ENCODE measurements at regions not wholly inside any gene's neighbourhood (a gene's known extent, or its start where the extent isn't known, plus 50 kb on each side); places are given as distances from the start of the nearest gene placed in this dataset.

DNA sequence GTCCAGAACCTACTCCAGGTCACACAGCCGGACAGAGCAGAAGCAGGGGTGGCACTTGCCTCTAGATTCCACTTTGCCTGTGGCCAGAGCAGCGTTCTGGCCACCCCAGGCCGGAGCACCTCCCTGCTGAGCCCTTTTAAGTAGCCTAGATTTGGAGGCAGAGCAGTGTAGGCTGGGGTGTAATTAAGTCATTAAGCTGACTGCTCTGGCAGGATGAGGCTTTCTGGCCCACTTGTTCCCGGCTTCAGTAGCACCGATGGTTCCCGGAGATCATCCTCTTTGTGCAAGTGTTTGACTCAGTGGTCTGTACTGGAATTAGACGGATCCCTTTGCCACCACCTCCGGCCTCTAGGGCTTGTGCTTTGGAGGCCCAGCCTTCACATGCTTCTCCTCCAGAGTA, 281.9 kb upstream of the ANKRD55 start:
- no peaks in the 10 kb centered on the region for H3K9me3 ChIP-seq (ENCODE audit: low read depth)
- no peak for DNase-seq (ENCODE audit: low read depth in 1 of 2, low spot score in 1 of 2)
- H3K27me3 ChIP-seq = no peaks in the 10 kb centered on the region
- H3K4me1 ChIP-seq (ENCODE audit: low read depth) = peaks cover 17% of the 10 kb centered on the region
- H3K27ac ChIP-seq = no peak overlapping the region
- TF ChIP-seq, protein P1, sequence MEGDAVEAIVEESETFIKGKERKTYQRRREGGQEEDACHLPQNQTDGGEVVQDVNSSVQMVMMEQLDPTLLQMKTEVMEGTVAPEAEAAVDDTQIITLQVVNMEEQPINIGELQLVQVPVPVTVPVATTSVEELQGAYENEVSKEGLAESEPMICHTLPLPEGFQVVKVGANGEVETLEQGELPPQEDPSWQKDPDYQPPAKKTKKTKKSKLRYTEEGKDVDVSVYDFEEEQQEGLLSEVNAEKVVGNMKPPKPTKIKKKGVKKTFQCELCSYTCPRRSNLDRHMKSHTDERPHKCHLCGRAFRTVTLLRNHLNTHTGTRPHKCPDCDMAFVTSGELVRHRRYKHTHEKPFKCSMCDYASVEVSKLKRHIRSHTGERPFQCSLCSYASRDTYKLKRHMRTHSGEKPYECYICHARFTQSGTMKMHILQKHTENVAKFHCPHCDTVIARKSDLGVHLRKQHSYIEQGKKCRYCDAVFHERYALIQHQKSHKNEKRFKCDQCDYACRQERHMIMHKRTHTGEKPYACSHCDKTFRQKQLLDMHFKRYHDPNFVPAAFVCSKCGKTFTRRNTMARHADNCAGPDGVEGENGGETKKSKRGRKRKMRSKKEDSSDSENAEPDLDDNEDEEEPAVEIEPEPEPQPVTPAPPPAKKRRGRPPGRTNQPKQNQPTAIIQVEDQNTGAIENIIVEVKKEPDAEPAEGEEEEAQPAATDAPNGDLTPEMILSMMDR (IDR thresholded peaks at IDR 0.05; ENCODE audit: low read depth, low read length) = no peak
- H3K36me3 ChIP-seq = no peaks in the 10 kb centered on the region
- H3K4me3 ChIP-seq = no peak overlapping the region

DNA sequence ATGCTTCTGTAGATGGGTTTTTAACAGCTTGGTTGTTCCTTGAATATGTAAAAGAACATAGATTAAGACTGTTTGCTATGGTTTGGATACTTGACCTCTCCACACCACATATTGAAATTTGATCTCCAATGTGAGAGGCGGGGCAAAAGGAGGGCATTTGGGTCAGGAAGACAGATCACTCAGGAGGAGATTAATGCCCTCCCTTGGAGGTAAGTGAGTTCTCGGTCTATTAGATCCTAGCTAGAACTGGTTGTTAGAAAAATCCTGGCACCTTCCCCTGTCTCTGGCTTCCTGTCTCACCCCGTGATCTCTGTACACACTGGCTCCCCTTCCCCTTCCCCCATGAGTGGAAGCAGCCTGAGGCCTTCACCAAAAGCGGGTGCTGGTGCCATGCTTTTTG, 281.1 kb upstream of the ANKRD55 start:
- H3K4me1 ChIP-seq (ENCODE audit: low read depth) = peaks cover 17% of the 10 kb centered on the region
- TF ChIP-seq, protein P1 (IDR thresholded peaks at IDR 0.05; ENCODE audit: low read depth, low read length) = no peak
- H3K36me3 ChIP-seq = no peaks in the 10 kb centered on the region
- H3K4me3 ChIP-seq = no peak overlapping the region
- no peaks in the 10 kb centered on the region for H3K27me3 ChIP-seq
- DNase-seq (ENCODE audit: low read depth in 1 of 2, low spot score in 1 of 2) = peak in 1 of 2 donors; percentile 35
- H3K9me3 ChIP-seq (ENCODE audit: low read depth) = no peaks in the 10 kb centered on the region
- H3K27ac ChIP-seq = no peak overlapping the region

DNA sequence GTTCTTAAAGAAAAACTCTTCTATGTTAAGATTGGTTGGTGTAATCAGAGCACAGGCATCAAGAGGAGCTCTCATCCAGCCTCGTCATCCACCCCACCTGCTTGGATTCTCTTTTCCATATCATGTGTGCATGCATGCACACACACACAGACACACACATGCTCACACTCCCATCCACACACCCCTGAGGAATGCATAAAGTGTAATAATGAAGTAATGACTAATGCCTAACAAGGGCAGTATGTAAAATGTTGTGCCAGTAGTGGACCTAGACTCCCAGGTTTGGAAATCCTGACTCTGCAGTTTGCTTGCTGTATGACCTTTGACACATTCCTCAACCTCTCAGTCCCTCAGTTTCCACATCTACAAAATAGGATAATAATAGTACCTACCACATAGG, 280.0 kb upstream of the ANKRD55 start:
- no peaks in the 10 kb centered on the region for H3K27me3 ChIP-seq
- TF ChIP-seq, protein P1 (IDR thresholded peaks at IDR 0.05; ENCODE audit: low read depth, low read length) = no peak
- H3K36me3 ChIP-seq = no peaks in the 10 kb centered on the region

DNA sequence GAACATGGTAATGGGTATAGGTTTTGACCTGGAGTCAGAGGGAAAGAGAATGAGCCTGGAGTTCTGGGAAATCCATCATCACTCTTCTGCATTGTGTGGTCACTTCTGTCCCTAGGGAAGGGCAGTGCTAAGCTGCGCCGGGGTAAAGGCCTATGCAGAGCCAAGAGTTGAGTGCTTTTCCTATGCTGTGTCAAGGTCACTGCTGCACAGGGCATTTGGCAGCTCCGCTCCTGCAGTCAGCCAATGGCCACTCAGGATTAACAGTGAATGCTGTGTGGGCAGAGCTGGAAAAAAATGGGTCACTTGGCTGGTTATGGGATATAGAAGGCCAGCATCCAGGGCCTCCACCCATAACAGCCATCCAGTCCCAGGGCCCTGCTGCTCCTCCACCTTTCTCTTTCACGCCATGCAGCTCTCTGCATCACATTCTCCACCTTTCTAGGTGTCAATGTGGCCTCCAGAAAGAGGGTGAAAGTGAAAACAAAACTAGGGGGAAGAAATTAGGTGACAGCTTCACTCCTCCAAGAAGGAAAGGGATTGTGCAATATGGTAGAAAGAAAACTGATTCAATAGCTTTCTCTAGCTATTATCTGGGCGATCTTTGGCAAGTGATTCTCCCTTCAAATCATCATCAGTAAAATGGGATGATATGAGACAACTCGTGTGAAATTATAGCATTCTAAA, 279.3 kb upstream of the ANKRD55 start:
- Histone ChIP-seq H3K36me3 (no peaks in the 10 kb centered on the region), H3K4me1 (ENCODE audit: low read depth) (peaks cover 17% of the 10 kb centered on the region), H3K27ac (no peak overlapping the region), H3K9me3 (ENCODE audit: low read depth) (no peaks in the 10 kb centered on the region), H3K4me3 (no peak overlapping the region), H3K27me3 (no peaks in the 10 kb centered on the region)
- TF ChIP-seq, protein P1 (IDR thresholded peaks at IDR 0.05; ENCODE audit: low read depth, low read length) = no peak
- peak in 1 of 2 donors; percentile 18 for DNase-seq (ENCODE audit: low read depth in 1 of 2, low spot score in 1 of 2)

More for the DNA sequence above, 280.0 kb upstream of the ANKRD55 start:
- no peak overlapping the region for H3K27ac ChIP-seq
- H3K9me3 ChIP-seq (ENCODE audit: low read depth) = no peaks in the 10 kb centered on the region
- no peak overlapping the region for H3K4me3 ChIP-seq
- H3K4me1 ChIP-seq (ENCODE audit: low read depth) = peaks cover 17% of the 10 kb centered on the region
- DNase-seq (ENCODE audit: low read depth in 1 of 2, low spot score in 1 of 2) = no peak

DNA sequence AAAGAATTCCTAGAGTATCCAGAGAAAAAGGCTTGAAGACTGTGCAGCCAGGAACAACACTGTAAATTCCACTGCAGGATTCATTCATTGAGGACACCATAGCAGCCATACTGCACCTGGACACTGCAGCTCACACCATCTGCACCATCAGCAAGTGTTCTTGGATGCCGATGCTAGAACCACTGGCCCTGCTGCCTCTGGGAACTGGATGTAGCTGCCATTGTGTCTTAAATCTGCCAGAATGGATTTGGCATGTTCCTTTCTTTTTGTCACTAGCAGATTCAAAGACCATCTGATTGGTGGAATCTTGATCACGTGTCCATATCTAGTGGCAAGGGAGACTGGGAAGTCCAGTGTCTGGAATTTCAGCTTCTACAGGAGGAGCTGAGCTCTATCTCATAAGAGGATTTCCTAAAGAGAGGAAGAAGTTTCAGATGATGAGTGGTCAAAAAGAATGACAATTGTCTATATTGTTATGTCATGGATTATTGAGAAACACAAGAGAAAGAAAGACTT, 278.3 kb upstream of the ANKRD55 start:
- H3K9me3 ChIP-seq (ENCODE audit: low read depth) = no peaks in the 10 kb centered on the region
- H3K4me1 ChIP-seq (ENCODE audit: low read depth) = peaks cover 9% of the 10 kb centered on the region
- TF ChIP-seq, protein P1 (IDR thresholded peaks at IDR 0.05; ENCODE audit: low read depth, low read length) = no peak
- no peak for DNase-seq (ENCODE audit: low read depth in 1 of 2, low spot score in 1 of 2)
- H3K27me3 ChIP-seq = no peaks in the 10 kb centered on the region
- H3K36me3 ChIP-seq = no peaks in the 10 kb centered on the region
- no peak overlapping the region for H3K4me3 ChIP-seq
- H3K27ac ChIP-seq = no peak overlapping the region
